Hepatocyte (in vitro differentiated cells): ENCODE measurements at regions not wholly inside any gene's neighbourhood (a gene's known extent, or its start where the extent isn't known, plus 50 kb on each side); places are given as distances from the start of the nearest gene placed in this dataset.

Experiments
- CTCF ChIP-seq: fragments of 200-600 bp; sonication (generic); IDR thresholded peaks from 2 replicates; pipeline ENCODE4 v1.5.1; 2016; ENCODE audit warnings: antibody characterized with exemption, mild to moderate bottlenecking; ENCODE audit not compliant: poor library complexity
- EZH2 ChIP-seq: fragments of 200-600 bp; sonication (generic); IDR thresholded peaks from 2 replicates; pipeline ENCODE4 v1.6.1; 2016; ENCODE audit warnings: antibody characterized with exemption, mild to moderate bottlenecking, borderline replicate concordance

GRCh38 chr3:189568961-189569360 lies 62.2 kb upstream of the TP63 start:
- TF ChIP-seq CTCF: no peak
- no peak for TF ChIP-seq EZH2
